ENCODE measurements at regions not wholly inside any gene's neighbourhood (a gene's known extent, or its start where the extent isn't known, plus 50 kb on each side); places are given as distances from the start of the nearest gene placed in this dataset.

- TF ChIP-seq CTCF (IDR thresholded peaks at IDR 0.05) (no peak), GABPA (IDR thresholded peaks at IDR 0.05; ENCODE audit: low read depth) (no peak), MXI1 (IDR thresholded peaks at IDR 0.05; ENCODE audit: low read depth, low read length) (no peak)
Measured at GRCh38 chr6:113304116-113304515, 553.0 kb upstream of the MARCKS start.

All from SK-N-SH (cell line).